Activated naive CD4-positive, alpha-beta T cell treated with anti-CD3 and anti-CD28 coated beads, Interleukin-2, amount 10 ng/mL, durations not matched to agents 7 days and 5 days (primary cell): ENCODE measurements at regions not wholly inside any gene's neighbourhood (a gene's known extent, or its start where the extent isn't known, plus 50 kb on each side); places are given as distances from the start of the nearest gene placed in this dataset.

Experiments
- CTCF ChIA-PET: fragments of 350-600 bp; sonication (Branson Sonifier 250); formaldehyde crosslinking; loops from one replicate; lab custom pipeline; 2021; ENCODE audit warnings: antibody characterized with exemption; lab: Charles Lee
- DNase-seq: peaks from one replicate; pipeline ENCODE4 v3.0.0-alpha.2; 2020
- H3K27ac Mint-ChIP-seq: one replicate; pipeline ENCODE4 v1.8.0; 2021; ENCODE audit warnings: mild to moderate bottlenecking, moderate library complexity, mixed read lengths
- H3K27me3 Mint-ChIP-seq: one replicate; pipeline ENCODE4 v1.8.0; 2021; ENCODE audit warnings: mild to moderate bottlenecking, mixed read lengths
- H3K36me3 Mint-ChIP-seq: one replicate; pipeline ENCODE4 v1.8.0; 2021; ENCODE audit warnings: mixed read lengths
- H3K4me1 Mint-ChIP-seq: one replicate; pipeline ENCODE4 v1.8.0; 2021; ENCODE audit warnings: mixed read lengths
- H3K4me3 Mint-ChIP-seq: one replicate; pipeline ENCODE4 v1.8.0; 2021; ENCODE audit warnings: mild to moderate bottlenecking, moderate library complexity, mixed read lengths
- H3K9me3 Mint-ChIP-seq: one replicate; pipeline ENCODE4 v1.8.0; 2021; ENCODE audit warnings: mixed read lengths

DNA sequence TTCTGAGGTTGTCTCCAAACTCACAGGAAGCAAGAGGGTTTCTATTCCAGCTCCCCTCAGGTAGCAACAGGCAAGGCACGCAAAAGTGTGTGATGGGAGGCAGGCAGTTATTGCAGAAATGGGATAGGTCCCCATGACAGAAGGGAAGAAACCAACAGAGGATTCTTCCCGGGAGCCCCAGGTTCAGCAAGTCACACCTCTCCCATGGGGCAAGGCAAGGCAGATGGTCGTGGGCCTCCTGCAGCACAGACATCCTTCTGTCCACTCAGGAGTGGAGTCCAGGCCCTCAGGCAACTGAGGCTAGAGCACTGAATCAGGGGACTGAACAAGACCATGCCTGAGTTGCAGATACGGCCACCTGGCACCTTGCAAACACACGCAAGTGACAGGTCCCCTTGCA is 424.9 kb upstream of the IRX4 start:
- Mint-ChIP-seq H3K27me3 (peaks cover 3% of the 10 kb centered on the region), H3K4me3 (no peak overlapping the region), H3K36me3 (no peaks in the 10 kb centered on the region), H3K27ac (no peak overlapping the region), H3K9me3 (no peaks in the 10 kb centered on the region), H3K4me1 (no peaks in the 10 kb centered on the region)
- no peak for DNase-seq
- CTCF ChIA-PET, result no interaction called here

- Mint-ChIP-seq H3K36me3 (no peaks in the 10 kb centered on the region), H3K4me1 (no peaks in the 10 kb centered on the region), H3K9me3 (no peaks in the 10 kb centered on the region), H3K4me3 (no peak overlapping the region), H3K27me3 (peaks cover 3% of the 10 kb centered on the region), H3K27ac (no peak overlapping the region)
- CTCF ChIA-PET, result no interaction called here
- DNase-seq, result no peak
Observed at GRCh38 chr5:2306711-2307110, 424.0 kb upstream of the IRX4 start.

- Mint-ChIP-seq H3K27ac (no peak overlapping the region), H3K4me1 (no peaks in the 10 kb centered on the region), H3K36me3 (no peaks in the 10 kb centered on the region), H3K9me3 (no peaks in the 10 kb centered on the region), H3K4me3 (no peak overlapping the region), H3K27me3 (peaks cover 3% of the 10 kb centered on the region)
- no peak for DNase-seq
- CTCF ChIA-PET, result no interaction called here
Observed at GRCh38 chr5:2303431-2304100, 420.8 kb upstream of the IRX4 start.

DNA sequence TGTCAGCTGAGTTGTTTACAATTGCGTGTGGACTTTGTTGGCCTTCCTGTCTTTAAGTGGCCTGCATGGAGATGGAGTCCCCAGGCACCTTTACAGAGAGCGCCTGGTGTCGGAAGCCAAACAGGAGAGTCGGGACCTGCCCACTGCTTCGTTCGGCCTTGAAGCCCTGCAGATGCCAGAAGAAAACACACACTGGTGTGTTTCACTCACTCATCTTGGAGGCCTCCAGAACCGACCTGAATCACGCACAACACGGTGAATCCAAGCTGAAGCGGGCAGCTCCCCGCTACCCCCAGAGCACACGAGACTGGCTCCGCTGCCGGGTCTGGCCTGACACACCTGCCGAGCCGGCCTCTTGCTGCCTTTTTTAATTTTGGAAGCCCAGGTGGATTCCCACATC is 419.4 kb upstream of the IRX4 start:
- H3K4me3 Mint-ChIP-seq, result no peak overlapping the region

DNA sequence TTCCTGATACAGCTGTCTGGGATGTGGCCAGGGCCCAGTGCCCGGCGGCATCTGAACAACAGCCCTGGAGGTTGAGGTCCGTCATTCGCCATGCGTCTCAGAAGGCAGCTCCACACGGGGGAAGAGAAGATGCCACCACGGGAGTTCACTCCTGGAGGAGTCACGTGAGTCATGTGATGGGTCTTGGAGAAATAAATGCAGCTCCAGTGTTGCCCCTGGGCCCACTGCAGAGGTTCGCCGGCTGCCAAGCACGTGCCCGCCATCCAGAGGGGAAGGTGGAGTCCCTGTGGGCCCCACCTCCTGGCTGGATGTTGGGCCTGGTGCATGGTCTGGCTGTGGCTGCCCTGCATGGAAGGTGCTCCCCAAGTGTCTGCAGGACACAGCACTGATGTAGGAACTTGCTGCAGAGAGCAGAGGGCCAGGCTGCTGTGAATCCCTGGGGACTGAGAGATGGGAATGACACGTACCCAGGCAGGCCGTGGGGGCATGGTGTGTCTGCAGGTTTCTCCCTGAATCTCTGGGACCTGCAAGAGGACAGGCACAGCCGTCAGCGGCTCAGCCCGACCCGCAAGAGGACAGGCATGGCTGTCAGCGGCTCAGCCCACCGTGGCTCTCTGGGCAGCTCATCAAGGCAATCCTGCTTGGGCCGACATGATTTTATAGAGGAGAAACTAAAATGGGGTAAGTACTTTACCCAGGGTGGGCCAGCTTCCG is 418.3 kb upstream of the IRX4 start:
- no peak overlapping the region for H3K4me3 Mint-ChIP-seq
- no peaks in the 10 kb centered on the region for H3K9me3 Mint-ChIP-seq
- H3K4me1 Mint-ChIP-seq, result no peaks in the 10 kb centered on the region
- H3K36me3 Mint-ChIP-seq, result no peaks in the 10 kb centered on the region
- DNase-seq, result no peak
- no peak overlapping the region for H3K27ac Mint-ChIP-seq
- H3K27me3 Mint-ChIP-seq, result peaks cover 3% of the 10 kb centered on the region
- CTCF ChIA-PET, result no interaction called here

More for the DNA sequence above, 419.4 kb upstream of the IRX4 start:
- no peak overlapping the region for H3K27ac Mint-ChIP-seq
- no peak for DNase-seq
- no peaks in the 10 kb centered on the region for H3K36me3 Mint-ChIP-seq
- CTCF ChIA-PET, result no interaction called here
- no peaks in the 10 kb centered on the region for H3K4me1 Mint-ChIP-seq
- no peaks in the 10 kb centered on the region for H3K9me3 Mint-ChIP-seq
- peaks cover 3% of the 10 kb centered on the region for H3K27me3 Mint-ChIP-seq

GRCh38 chr5:2300421-2300820 is 417.7 kb upstream of the IRX4 start:
- no peak overlapping the region for H3K27ac Mint-ChIP-seq
- no peaks in the 10 kb centered on the region for H3K4me1 Mint-ChIP-seq
- DNase-seq, result no peak
- no peaks in the 10 kb centered on the region for H3K9me3 Mint-ChIP-seq
- CTCF ChIA-PET, result no interaction called here
- H3K27me3 Mint-ChIP-seq, result peaks cover 3% of the 10 kb centered on the region
- H3K36me3 Mint-ChIP-seq, result no peaks in the 10 kb centered on the region
- H3K4me3 Mint-ChIP-seq, result no peak overlapping the region

DNA sequence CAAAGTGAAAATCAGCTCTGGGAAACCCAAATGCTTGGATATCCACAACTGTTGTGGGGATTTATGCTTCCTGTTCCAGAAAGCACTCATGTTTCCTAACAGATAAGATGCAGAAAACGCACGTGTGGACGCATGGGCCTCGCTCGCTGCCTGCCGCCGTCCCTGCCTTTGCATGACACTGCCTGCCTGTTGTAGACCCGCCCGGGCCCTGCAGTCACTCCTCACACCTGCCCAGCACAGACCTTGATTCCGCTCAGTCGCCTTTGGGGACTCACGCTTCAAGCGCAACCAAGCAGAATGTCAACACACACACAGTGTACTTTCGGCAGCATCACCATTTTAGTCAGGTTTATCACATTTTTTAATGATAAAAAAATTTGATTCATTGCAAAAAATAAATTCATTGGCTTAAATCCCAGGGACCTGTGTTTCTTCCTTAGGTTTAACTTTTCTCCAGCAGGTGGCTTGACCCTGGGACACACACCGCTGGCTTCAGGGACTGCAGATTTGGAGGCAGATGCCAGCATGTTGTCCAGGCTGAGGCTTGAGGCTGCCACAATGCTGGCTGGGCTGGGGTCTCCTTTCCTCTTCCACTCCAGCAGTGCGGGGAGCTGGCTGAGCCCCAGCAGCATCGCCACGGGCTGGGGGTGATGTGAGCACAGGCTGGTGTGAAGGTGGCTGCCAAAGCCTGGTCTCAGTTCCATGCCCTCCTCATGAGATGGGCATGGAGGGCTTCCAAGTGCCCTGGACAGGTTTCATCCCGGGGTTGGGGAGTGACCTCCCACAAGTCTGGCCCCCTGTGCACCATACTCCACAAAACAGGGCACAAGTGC is 416.9 kb upstream of the IRX4 start:
- no peaks in the 10 kb centered on the region for H3K4me1 Mint-ChIP-seq
- H3K36me3 Mint-ChIP-seq, result no peaks in the 10 kb centered on the region
- H3K9me3 Mint-ChIP-seq, result no peaks in the 10 kb centered on the region
- H3K27me3 Mint-ChIP-seq, result peaks cover 3% of the 10 kb centered on the region
- CTCF ChIA-PET, result no interaction called here
- H3K4me3 Mint-ChIP-seq, result no peak overlapping the region
- no peak overlapping the region for H3K27ac Mint-ChIP-seq
- no peak for DNase-seq

GRCh38 chr5:2298781-2299180 is 416.1 kb upstream of the IRX4 start:
- H3K4me1 Mint-ChIP-seq, result no peaks in the 10 kb centered on the region
- H3K9me3 Mint-ChIP-seq, result no peaks in the 10 kb centered on the region
- no peak for DNase-seq
- peaks cover 2% of the 10 kb centered on the region for H3K27me3 Mint-ChIP-seq
- H3K4me3 Mint-ChIP-seq, result no peak overlapping the region
- H3K36me3 Mint-ChIP-seq, result no peaks in the 10 kb centered on the region
- CTCF ChIA-PET, result no interaction called here
- no peak overlapping the region for H3K27ac Mint-ChIP-seq

GRCh38 chr5:2297991-2298390 is 415.3 kb upstream of the IRX4 start:
- no peak for DNase-seq
- Mint-ChIP-seq H3K4me1 (no peaks in the 10 kb centered on the region), H3K9me3 (no peaks in the 10 kb centered on the region), H3K27me3 (no peaks in the 10 kb centered on the region), H3K27ac (no peak overlapping the region), H3K4me3 (no peak overlapping the region), H3K36me3 (no peaks in the 10 kb centered on the region)
- CTCF ChIA-PET, result no interaction called here

- no peaks in the 10 kb centered on the region for H3K9me3 Mint-ChIP-seq
- H3K4me3 Mint-ChIP-seq, result no peak overlapping the region
- CTCF ChIA-PET, result no interaction called here
- no peaks in the 10 kb centered on the region for H3K36me3 Mint-ChIP-seq
- DNase-seq, result no peak
- H3K27ac Mint-ChIP-seq, result no peak overlapping the region
- no peaks in the 10 kb centered on the region for H3K4me1 Mint-ChIP-seq
- no peaks in the 10 kb centered on the region for H3K27me3 Mint-ChIP-seq
Observed at GRCh38 chr5:2295476-2295875, 412.8 kb upstream of the IRX4 start.

DNA sequence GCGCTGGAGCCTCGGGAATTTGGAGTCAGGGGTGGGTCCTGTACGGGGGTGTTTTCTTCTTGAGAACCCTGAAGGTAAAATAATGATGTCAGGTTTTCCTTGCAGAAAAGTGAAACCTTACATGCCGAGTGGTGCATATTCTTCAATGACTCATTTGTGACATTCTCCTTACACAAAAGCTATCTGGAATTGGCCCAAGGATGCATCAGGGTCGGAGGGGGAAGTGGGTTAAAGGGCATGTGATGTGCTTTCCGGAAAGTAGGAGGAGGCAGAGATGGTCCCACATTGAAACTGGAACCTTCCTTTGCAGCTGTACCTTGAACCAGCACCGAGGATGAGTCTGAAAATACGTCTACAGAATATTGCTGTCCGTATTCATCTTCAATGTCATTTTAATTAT is 411.2 kb upstream of the IRX4 start:
- DNase-seq, result no peak
- Mint-ChIP-seq H3K4me3 (no peak overlapping the region), H3K27ac (no peak overlapping the region), H3K36me3 (no peaks in the 10 kb centered on the region), H3K9me3 (no peaks in the 10 kb centered on the region), H3K4me1 (no peaks in the 10 kb centered on the region), H3K27me3 (no peaks in the 10 kb centered on the region)
- CTCF ChIA-PET, result no interaction called here

DNA sequence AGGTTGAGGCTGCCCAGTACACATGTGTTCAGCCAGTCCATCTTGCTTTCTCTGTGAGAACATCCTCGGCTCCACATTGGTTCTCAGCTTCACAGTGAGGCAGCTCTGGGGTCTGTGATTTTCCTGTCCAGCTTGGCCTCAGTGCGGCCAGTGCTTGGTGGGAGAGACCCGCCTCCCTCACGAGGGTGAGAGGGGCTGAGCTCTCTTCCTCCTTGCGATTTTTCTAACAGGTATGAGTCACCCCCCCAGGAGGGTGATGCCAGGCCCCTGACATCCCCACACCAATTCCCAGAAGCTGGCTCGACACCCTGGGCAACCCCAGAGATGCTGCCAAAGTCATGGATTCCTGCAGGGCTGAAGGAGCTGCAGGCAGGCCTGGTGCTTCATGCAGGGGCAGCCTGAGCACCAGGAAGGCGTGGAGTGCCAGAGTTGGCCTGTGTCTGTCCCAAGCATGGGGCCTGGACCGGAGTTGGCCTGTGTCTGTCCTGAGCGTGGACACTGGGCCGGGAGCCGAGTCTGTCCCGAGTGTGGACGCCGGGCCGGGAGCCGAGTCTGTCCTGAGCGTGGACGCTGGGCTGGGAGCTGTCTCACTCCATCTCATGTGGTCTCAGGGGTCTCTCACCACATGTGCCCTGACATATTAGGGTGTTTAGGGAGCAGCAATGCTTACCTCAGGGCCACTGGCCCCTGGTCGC is 408.6 kb upstream of the IRX4 start:
- no peaks in the 10 kb centered on the region for H3K27me3 Mint-ChIP-seq
- DNase-seq, result no peak
- H3K9me3 Mint-ChIP-seq, result no peaks in the 10 kb centered on the region
- no peaks in the 10 kb centered on the region for H3K36me3 Mint-ChIP-seq
- no peak overlapping the region for H3K27ac Mint-ChIP-seq
- no peaks in the 10 kb centered on the region for H3K4me1 Mint-ChIP-seq
- CTCF ChIA-PET, result no interaction called here
- no peak overlapping the region for H3K4me3 Mint-ChIP-seq

DNA sequence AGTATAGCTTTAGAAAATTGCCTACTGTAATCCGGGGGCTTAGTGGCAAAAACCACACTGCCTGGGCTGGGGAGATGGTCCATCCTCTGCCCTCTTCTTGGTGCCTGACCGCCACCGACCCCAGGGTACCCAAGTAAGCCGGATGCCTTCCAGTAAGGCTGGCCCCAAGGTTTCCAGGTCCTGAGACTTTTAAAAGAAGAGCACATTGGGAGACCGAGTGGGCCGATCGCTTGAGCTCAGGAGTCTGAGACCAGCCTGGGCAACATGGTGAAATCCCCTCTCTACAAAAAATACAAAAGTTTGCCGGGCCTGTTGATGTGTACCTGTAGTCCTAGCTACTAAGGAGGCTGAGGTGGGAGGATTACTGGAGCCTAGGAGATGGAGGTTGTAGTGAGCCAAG is 406.7 kb upstream of the IRX4 start:
- no peak for DNase-seq
- no peaks in the 10 kb centered on the region for H3K36me3 Mint-ChIP-seq
- H3K27ac Mint-ChIP-seq, result no peak overlapping the region
- no peaks in the 10 kb centered on the region for H3K9me3 Mint-ChIP-seq
- no peaks in the 10 kb centered on the region for H3K4me1 Mint-ChIP-seq
- H3K4me3 Mint-ChIP-seq, result no peak overlapping the region
- no peaks in the 10 kb centered on the region for H3K27me3 Mint-ChIP-seq
- CTCF ChIA-PET, result no interaction called here

DNA sequence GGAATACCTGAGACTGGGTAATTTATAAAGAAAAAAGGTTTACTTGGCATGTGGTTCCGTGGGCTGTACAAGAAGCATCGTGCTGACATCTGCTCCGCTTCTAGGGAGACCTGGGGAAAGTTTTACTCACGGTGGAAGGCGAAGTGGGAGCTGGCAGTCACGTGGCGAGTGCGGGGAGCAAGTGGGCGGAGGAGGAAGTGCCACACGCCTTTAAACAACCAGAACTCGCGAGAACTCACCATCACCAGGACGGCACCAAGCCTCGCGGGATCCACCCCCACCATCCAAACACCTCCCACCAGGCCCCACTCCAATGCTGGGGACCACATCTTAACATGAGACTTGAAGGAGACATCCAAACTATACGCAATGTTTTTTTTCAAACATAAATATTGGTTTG is 406.2 kb upstream of the IRX4 start:
- Mint-ChIP-seq H3K36me3 (no peaks in the 10 kb centered on the region), H3K4me3 (no peak overlapping the region), H3K4me1 (no peaks in the 10 kb centered on the region), H3K9me3 (no peaks in the 10 kb centered on the region), H3K27me3 (no peaks in the 10 kb centered on the region), H3K27ac (no peak overlapping the region)
- CTCF ChIA-PET, result no interaction called here
- DNase-seq, result no peak
